HG02610 (cell line): ENCODE measurements at regions not wholly inside any gene's neighbourhood (a gene's known extent, or its start where the extent isn't known, plus 50 kb on each side); places are given as distances from the start of the nearest gene placed in this dataset.
A peak's percentile ranks its signal among the peaks of the same experiment; 100 is the strongest.

Experiments used
- ATAC-seq: cut with Tn5 transposase; IDR thresholded peaks from one replicate; pipeline ENCODE4 v1.9.1; 2021; ENCODE audit warnings: mild to moderate bottlenecking, moderate library complexity; ENCODE audit not compliant: unreplicated experiment

DNA sequence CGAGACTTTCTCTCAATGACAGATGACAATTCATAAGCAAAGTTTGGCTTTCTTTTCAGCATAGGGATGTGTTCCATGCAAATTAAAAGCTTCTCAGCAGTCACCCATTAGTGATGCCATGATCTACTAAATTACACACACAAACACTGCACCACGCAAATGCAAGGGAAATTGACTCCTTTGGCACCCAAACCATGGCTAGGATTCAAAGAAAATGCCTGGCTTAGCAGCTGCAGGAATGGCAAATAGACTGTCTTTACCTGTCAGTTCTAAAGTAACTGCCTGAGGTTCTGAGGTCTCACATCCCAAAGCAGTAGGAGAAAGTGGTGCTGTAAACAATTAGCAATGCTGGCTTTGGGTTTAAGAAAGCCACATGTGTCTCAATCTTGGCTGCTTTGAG is 108.6 kb upstream of the ATP10B start:
- no peak for ATAC-seq

GRCh38 chr5:160959804-160960203 is 107.8 kb upstream of the ATP10B start:
- ATAC-seq: peak; percentile 41

GRCh38 chr5:160957312-160957861 is 105.4 kb upstream of the ATP10B start:
- ATAC-seq: peak; percentile 48

DNA sequence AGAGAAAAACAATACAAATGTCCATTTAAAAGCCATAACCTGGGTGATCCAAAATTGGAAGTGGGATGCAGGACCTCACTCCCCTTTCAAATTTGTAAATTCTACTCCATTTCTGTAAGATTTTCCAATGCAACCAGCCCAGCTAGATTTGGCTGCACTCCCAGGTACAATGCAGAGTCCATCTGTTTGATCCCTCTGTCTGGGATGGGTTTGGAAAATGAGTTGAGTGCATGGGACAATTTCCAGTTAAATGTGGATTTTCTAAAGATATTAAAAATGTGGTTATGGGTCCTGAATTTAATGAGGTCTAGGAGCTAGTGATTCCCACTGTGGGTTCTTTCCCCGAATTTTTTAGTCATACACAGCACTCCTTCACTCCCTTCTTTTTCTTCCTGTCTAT is 104.0 kb upstream of the ATP10B start:
- no peak for ATAC-seq

DNA sequence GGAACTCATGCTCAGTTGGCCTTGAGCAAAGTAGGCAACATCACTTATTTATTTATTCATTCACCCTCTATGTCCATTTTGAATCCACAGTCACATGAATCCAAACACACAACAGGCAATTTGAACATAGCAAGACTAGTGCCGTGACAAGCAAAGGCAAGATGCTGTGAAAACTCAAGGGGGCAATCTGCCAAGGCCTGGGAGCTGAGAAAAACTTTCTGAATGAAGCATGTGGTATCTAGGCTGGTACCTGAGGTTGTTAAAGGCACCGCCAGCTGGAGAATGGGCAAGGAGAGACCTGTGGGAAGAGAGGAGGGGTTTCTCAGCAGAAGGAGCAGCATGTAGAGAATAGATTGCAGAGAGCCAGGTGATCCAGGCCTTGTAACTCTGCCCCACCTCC is 98.3 kb upstream of the ATP10B start:
- no peak for ATAC-seq

- no peak for ATAC-seq
Observed at GRCh38 chr5:160940725-160941124, 88.7 kb upstream of the ATP10B start.

GRCh38 chr5:160938532-160938931 is 86.5 kb upstream of the ATP10B start:
- ATAC-seq: no peak

DNA sequence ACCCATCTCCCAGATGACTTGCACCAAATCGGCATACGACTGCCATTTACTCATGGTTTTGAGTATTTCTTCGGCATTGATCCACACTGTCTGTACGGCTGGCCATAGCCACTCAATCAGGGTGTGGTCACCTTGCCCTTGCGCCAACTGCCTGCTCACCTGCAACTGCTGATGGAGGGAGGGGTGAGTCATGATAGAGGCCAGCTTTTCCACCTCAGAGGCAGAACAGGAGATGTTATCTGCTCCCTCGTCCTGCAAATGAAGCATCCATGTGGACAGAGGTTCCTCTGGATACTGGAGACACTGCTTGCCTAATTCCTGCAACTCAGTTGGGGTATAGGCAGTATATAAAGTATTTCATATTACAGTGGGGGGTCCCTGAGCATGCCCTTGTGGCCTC is 85.6 kb upstream of the ATP10B start:
- no peak for ATAC-seq

DNA sequence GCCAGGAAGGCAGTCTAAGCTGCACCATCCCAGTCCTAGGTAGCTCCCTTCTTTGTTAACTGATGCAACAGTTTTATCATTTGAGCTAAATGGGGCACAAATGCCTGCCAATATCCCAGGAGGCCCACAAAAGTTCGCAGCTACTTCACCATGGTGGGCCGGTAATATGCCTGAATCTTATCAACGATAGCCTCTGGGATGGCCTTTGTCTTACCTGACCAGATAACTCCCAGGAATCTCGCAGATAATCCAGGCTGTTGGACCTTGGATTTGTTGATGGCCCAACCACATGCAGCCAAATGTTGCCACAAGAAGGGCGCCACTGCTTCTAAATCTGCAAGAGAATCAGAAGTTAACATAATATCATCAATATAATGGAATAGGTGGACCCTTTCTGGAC is 83.8 kb upstream of the ATP10B start:
- ATAC-seq: no peak

- no peak for ATAC-seq
Observed at GRCh38 chr5:160931283-160931682, 79.3 kb upstream of the ATP10B start.

- ATAC-seq: no peak
Observed at GRCh38 chr5:160930406-160930805, 78.4 kb upstream of the ATP10B start.

GRCh38 chr5:160929906-160930305 is 77.9 kb upstream of the ATP10B start:
- ATAC-seq: no peak

DNA sequence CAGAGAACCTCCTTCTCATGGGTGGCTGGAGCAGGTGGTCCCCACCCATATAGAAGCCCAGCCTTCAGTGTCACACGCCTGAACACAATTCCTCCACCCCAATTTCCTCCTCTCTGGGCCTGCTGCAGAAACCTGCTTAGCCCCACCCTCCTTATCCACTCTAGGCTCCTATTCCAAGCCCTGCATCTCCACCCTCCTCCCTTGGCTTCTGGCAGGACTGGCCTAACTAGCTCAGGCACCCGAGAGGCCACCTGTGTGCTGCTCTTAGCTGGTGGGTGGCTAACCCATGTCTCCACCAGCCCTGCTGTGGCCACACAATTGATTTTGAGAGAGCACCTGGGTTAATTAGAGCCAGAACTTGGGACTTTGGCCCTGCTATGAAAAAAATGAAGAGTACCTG is 77.3 kb upstream of the ATP10B start:
- ATAC-seq: no peak

DNA sequence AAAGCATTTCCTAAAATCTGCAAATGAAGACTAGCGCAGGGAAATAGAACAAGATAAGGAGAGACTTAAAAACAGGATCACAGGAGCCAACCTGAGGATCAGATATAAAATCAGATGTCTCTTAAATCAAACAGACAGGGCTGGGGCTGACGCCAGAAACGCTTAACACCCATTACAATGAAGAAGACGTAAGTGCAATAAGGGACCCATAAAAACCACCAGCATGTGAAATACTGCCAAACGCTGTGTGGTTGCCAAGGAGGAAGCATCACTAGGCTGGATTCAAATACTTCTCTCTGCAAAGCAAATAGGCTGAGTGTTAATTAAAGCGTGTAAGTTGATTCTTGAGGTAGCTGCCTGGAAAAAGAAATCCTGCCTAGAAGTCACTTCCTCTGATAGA is 74.4 kb upstream of the ATP10B start:
- ATAC-seq: no peak

GRCh38 chr5:160925281-160925680 is 73.3 kb upstream of the ATP10B start:
- ATAC-seq: no peak

DNA sequence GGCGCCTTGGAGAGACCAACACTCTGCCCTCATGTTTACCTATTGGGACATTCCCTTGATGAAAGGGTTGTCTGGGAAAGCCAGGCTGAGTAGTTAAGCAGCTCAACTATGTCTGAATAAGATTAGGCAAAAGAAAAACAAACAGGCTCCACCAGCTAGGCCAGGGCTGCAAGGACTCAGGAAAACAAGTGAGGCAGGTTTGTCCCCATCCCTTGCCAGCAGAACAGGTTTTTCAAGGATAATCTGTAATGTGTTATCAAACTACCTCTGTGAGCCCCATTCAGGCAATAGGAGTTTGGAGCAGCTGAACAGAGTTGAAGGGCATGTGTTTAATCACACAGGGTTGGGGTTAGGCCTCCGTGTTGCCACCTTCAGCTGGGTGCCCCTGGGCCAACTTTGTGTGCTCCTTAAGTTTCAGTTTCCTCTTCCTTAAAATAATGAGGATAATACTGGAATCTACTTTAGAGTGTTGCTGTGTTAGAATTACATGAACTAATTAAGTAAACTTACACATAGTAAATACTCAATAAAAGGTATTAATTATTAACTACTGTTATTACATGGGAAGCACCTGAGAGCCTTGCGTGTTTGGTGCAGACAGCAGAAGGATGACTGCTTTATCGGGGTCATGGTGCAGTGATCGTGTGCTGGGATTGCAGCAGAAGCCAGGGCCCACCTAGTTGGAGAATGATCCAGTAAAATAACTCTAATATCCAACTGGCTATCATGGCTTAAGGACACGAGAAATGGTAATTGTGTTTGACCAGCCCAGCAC is 72.1 kb upstream of the ATP10B start:
- no peak for ATAC-seq

DNA sequence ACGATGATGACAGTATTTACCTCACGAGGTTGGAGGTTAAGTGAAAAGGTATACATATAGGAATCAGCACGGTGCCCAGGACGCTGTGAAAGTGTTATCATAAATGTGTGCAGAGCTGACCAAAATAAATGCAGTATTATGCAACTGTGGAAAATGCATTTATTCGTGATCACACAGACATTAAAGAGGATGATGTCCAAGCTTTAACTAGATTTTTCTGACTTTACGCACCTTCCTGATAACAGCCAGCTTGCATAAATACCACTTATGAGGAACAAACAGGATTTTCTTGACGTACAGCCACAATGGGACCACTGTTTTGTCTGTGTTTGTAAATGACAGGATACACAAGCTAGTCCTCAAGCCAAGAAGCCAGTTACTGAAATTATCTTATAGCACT is 71.4 kb upstream of the ATP10B start:
- no peak for ATAC-seq

DNA sequence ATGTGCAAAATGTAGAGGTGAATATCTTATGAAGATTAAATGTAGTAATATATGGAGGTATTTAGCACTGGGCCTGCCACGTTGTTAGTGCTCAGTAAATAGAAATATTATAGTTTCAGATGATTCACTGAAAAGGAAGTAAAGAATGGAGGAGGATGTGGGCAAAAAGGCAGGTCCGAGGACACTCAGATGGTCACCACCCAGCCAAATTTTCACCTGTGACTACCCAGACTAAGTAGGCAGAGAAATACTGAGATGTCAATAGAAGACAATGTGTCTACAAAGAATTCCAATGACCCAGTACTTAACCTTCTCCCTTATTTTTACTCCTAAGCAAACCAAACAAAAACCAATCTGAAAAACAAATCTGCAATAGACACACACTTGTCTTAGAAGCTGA is 70.3 kb upstream of the ATP10B start:
- no peak for ATAC-seq

DNA sequence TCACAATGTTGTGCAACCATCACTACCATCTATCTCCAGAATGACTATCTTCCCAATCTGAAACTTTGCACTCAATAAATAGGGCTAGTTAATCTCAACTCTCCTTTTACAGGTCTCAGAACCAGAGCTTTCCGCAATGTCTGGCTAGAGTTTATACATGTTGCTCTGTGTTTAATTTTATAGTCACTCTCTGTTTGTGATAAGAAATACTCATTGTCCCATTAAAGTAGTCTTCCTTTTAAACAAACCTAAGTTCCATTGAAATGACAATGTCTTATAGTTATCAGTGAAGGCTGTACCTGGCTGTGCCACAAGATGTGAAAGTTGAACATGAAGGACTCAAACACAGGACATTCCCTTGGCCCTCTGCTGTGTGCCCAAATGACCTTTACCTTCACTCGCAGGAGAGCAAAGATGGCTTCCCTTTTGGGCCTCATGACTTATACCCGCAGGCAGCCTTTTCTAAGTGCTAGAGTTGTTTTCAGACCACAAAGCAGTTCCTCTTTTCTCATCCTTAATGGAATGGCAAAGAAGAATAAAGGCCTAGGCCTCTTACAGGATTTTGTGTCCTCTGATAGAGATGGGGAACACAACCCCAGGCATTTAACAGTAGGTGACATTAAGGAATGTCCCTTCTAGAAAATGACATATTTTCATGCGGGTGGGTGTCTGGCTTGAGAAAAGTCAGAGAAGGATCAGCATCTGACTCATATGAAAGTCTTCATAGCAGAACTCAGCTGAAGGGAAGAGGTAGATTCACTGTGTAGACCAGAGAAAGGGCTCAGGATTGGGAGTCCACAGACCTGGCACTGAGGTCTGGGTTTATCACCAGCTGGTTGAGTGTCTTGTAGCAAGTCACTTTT is 69.6 kb upstream of the ATP10B start:
- ATAC-seq: no peak

GRCh38 chr5:160919626-160920025 is 67.6 kb upstream of the ATP10B start:
- ATAC-seq: no peak

DNA sequence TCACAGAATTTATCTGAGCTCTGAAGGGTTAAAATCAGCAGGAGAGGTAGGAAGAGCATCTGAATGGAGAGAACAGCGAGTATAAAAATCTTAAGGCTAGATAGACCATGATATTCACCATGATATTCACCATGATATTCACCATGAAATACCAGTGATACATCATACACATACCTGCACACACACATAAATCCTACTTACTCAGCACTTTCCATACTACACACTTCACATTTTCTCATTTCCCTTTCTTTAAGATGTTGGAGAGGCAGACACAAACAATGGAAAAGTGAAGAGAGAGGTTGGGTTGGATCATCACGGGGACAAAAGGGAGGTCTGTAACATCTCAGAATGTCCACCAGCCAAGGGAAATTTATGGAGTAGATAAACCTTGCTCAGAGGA is 66.4 kb upstream of the ATP10B start:
- ATAC-seq: no peak

DNA sequence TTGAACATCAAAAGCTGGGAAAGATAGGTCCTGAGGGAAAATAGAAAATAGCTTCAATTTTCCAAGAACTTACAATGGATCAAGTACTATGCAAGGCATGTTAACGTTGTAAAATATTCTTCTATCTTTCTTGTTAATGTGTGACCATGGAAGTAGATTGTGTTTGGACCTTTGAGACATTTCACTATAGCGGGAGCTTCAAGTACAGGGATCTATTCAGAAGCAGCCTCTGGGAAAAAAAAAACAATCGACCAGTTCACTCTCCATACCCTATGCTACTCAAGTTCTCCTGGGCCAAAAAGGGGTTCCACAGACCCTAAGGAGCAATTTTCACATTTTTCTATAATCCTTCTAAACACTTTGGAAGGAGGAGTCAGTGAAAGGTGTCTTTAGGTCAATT is 54.1 kb upstream of the ATP10B start:
- no peak for ATAC-seq
